ENCODE measurements at regions not wholly inside any gene's neighbourhood (a gene's known extent, or its start where the extent isn't known, plus 50 kb on each side); places are given as distances from the start of the nearest gene placed in this dataset.

- intact Hi-C loops (cut with DNase I) = no loop called here
- no peak for DNase-seq (ENCODE audit: low spot score)
- ATAC-seq = no peak
Observed at GRCh38 chr1:238242181-238242580, 351.5 kb upstream of the ZP4 start.

GRCh38 chr1:238241607-238242006 lies 350.9 kb upstream of the ZP4 start:
- intact Hi-C loops (cut with DNase I) = no loop called here
- no peak for ATAC-seq

GRCh38 chr1:238239343-238239742 lies 348.6 kb upstream of the ZP4 start:
- intact Hi-C loops (cut with DNase I) = no loop called here
- no peak for ATAC-seq

More at GRCh38 chr1:238241607-238242006, 350.9 kb upstream of the ZP4 start:
- no peak for DNase-seq (ENCODE audit: low spot score)

GRCh38 chr1:238233966-238234365 lies 343.2 kb upstream of the ZP4 start:
- intact Hi-C loops (cut with DNase I) = no loop called here
- no peak for DNase-seq (ENCODE audit: low spot score)
- ATAC-seq = no peak

More at GRCh38 chr1:238239343-238239742, 348.6 kb upstream of the ZP4 start:
- no peak for DNase-seq (ENCODE audit: low spot score)

- DNase-seq (ENCODE audit: low spot score) = no peak
- ATAC-seq = no peak
- intact Hi-C loops (cut with DNase I) = no loop called here
Observed at GRCh38 chr1:238232084-238232710, 341.5 kb upstream of the ZP4 start.

- DNase-seq (ENCODE audit: low spot score) (no peak), ATAC-seq (no peak)
- intact Hi-C loops (cut with DNase I) = no loop called here
Observed at GRCh38 chr1:238226810-238227209, 336.1 kb upstream of the ZP4 start.

GRCh38 chr1:238223076-238223640 lies 332.4 kb upstream of the ZP4 start:
- intact Hi-C loops (cut with DNase I) = no loop called here
- no peak for ATAC-seq
- no peak for DNase-seq (ENCODE audit: low spot score)

- intact Hi-C loops (cut with DNase I) = no loop called here
- no peak for ATAC-seq
- DNase-seq (ENCODE audit: low spot score) = no peak
Observed at GRCh38 chr1:238221738-238222137, 331.0 kb upstream of the ZP4 start.

- ATAC-seq (no peak), DNase-seq (ENCODE audit: low spot score) (no peak)
- intact Hi-C loops (cut with DNase I) = no loop called here
Observed at GRCh38 chr1:238214449-238214848, 323.7 kb upstream of the ZP4 start.

GRCh38 chr1:238205045-238205662 lies 314.4 kb upstream of the ZP4 start:
- DNase-seq (ENCODE audit: low spot score) (no peak), ATAC-seq (no peak)
- intact Hi-C loops (cut with DNase I) = no loop called here

- ATAC-seq (no peak), DNase-seq (ENCODE audit: low spot score) (no peak)
- intact Hi-C loops (cut with DNase I) = no loop called here
Observed at GRCh38 chr1:238201992-238202391, 311.3 kb upstream of the ZP4 start.

GRCh38 chr1:238199325-238199724 lies 308.6 kb upstream of the ZP4 start:
- ATAC-seq (no peak), DNase-seq (ENCODE audit: low spot score) (no peak)
- intact Hi-C loops (cut with DNase I) = no loop called here

- intact Hi-C loops (cut with DNase I) = no loop called here
- DNase-seq (ENCODE audit: low spot score) (no peak), ATAC-seq (no peak)
Observed at GRCh38 chr1:238196516-238196915, 305.8 kb upstream of the ZP4 start.

GRCh38 chr1:238191170-238191569 lies 300.4 kb upstream of the ZP4 start:
- ATAC-seq (no peak), DNase-seq (ENCODE audit: low spot score) (no peak)
- intact Hi-C loops (cut with DNase I) = no loop called here

- intact Hi-C loops (cut with DNase I) = no loop called here
- DNase-seq (ENCODE audit: low spot score) (no peak), ATAC-seq (no peak)
Observed at GRCh38 chr1:238187575-238187949, 296.8 kb upstream of the ZP4 start.

- no peak for DNase-seq (ENCODE audit: low spot score)
- ATAC-seq = no peak
- intact Hi-C loops (cut with DNase I) = no loop called here
Observed at GRCh38 chr1:238186887-238187574, 296.3 kb upstream of the ZP4 start.

GRCh38 chr1:238177960-238178645 lies 287.4 kb upstream of the ZP4 start:
- intact Hi-C loops (cut with DNase I) = no loop called here
- no peak for ATAC-seq
- no peak for DNase-seq (ENCODE audit: low spot score)

- intact Hi-C loops (cut with DNase I) = no loop called here
- DNase-seq (ENCODE audit: low spot score) (no peak), ATAC-seq (no peak)
Observed at GRCh38 chr1:238177351-238177750, 286.6 kb upstream of the ZP4 start.

GRCh38 chr1:238176441-238176840 lies 285.7 kb upstream of the ZP4 start:
- no peak for ATAC-seq

GRCh38 chr1:238171985-238172384 lies 281.3 kb upstream of the ZP4 start:
- ATAC-seq = no peak
- DNase-seq (ENCODE audit: low spot score) = no peak
- intact Hi-C loops (cut with DNase I) = no loop called here

More at GRCh38 chr1:238176441-238176840, 285.7 kb upstream of the ZP4 start:
- no peak for DNase-seq (ENCODE audit: low spot score)
- intact Hi-C loops (cut with DNase I) = no loop called here
